ENCODE measurements at regions not wholly inside any gene's neighbourhood (a gene's known extent, or its start where the extent isn't known, plus 50 kb on each side); places are given as distances from the start of the nearest gene placed in this dataset.

- TF ChIP-seq FOSB (CRISPR knock-in tag; IDR thresholded peaks at IDR 0.05) (no peak), SREBF2 (IDR thresholded peaks at IDR 0.05) (no peak), CBX2 (IDR thresholded peaks at IDR 0.05; ENCODE audit: borderline replicate concordance, low read depth) (no peak), ELK1 (IDR thresholded peaks at IDR 0.05; ENCODE audit: low read depth, low read length) (no peak)
- Histone ChIP-seq H3K4me1 (no peaks in the 10 kb centered on the region), H3K4me3 (no peak overlapping the region), H3K9me3 (peaks cover 25% of the 10 kb centered on the region), H3K27ac (no peak overlapping the region), H3K4me2 (no peak overlapping the region)
- ChIA-PET POLR2A (no interaction called here), CTCF (no interaction called here)
- 49% methylated on average over 6 of the region's 6 CpGs for WGBS (ENCODE audit: missing lambda C conversion rate)
- FAIRE-seq = no peak
- ATAC-seq = peak in 1 of 2 experiments; percentile 42; a peak in 3 of 6 replicates
- no peak for DNase-seq (ENCODE audit: low read depth in 1 of 2, low spot score in 1 of 2)
These were observed 64.1 kb downstream of the NPPC start for GRCh38 chr2:231862071-231862470.

GRCh38 chr2:231861288-231861931 is 64.8 kb downstream of the NPPC start:
- DNase-seq (ENCODE audit: low read depth in 1 of 2, low spot score in 1 of 2) (no peak), FAIRE-seq (no peak), ATAC-seq (peak; percentile 64 to 73; a peak in 5 of 6 replicates)
- ChIA-PET CTCF (interaction anchor here (1.0 kb wide), 1 partner anchor 9 kb away, joined by 3 read pairs; no protein-coding TSS in a partner anchor), POLR2A (no interaction called here)
- TF ChIP-seq KDM1A (IDR thresholded peaks at IDR 0.05; ENCODE audit: low read depth) (no peak), MAZ (IDR thresholded peaks at IDR 0.05; ENCODE audit: borderline replicate concordance, low read depth, low read length) (no peak)
- Histone ChIP-seq H3K4me2 (no peak overlapping the region), H3K9me3 (peaks cover 23% of the 10 kb centered on the region), H3K27ac (no peak overlapping the region), H3K4me3 (no peak overlapping the region), H3K4me1 (no peaks in the 10 kb centered on the region)
- 41% methylated on average over 9 of the region's 9 CpGs for WGBS (ENCODE audit: missing lambda C conversion rate)

All from A549 (cell line).